ENCODE measurements at regions not wholly inside any gene's neighbourhood (a gene's known extent, or its start where the extent isn't known, plus 50 kb on each side); places are given as distances from the start of the nearest gene placed in this dataset.

DNA sequence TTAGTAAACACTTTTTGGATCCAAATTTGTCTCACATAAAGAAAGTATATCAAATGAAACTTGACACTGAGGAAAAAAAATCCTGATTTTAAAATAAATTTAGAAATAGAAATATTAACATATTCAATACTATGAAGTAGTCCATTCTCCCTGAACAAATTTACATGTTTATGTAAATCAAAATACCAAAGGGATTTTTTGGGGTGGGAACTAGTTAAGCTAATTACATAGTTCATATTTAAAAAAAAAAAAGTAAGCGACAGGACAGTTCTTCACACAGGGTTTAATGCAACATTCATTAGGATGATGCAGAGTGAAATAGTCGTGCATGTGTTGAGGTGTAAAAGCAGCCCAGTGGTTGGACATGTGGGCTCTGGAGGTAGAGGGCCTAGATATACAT lies 433.5 kb upstream of the B3GALT2 start:
- no peak overlapping the region for H3K27ac ChIP-seq (ENCODE audit: low read depth, low read length)
- H3K9me2 ChIP-seq (ENCODE audit: insufficient read depth): no peaks in the 10 kb centered on the region
- intact Hi-C loops (cut with micrococcal nuclease): no loop called here
- no peak for TF ChIP-seq EZH2phosphoT487 (IDR thresholded peaks at IDR 0.05; ENCODE audit: borderline replicate concordance)
- TF ChIP-seq, protein P1, sequence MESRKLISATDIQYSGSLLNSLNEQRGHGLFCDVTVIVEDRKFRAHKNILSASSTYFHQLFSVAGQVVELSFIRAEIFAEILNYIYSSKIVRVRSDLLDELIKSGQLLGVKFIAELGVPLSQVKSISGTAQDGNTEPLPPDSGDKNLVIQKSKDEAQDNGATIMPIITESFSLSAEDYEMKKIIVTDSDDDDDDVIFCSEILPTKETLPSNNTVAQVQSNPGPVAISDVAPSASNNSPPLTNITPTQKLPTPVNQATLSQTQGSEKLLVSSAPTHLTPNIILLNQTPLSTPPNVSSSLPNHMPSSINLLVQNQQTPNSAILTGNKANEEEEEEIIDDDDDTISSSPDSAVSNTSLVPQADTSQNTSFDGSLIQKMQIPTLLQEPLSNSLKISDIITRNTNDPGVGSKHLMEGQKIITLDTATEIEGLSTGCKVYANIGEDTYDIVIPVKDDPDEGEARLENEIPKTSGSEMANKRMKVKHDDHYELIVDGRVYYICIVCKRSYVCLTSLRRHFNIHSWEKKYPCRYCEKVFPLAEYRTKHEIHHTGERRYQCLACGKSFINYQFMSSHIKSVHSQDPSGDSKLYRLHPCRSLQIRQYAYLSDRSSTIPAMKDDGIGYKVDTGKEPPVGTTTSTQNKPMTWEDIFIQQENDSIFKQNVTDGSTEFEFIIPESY (IDR thresholded peaks at IDR 0.05; ENCODE audit: extremely low read depth, insufficient replicate concordance, low read length): no peak
- TF ChIP-seq POLR2A (IDR thresholded peaks at IDR 0.05; ENCODE audit: borderline replicate concordance, extremely low read depth, insufficient read depth, insufficient read length): no peak
- TF ChIP-seq SIN3A (IDR thresholded peaks at IDR 0.05; ENCODE audit: low read depth): no peak
- TF ChIP-seq, protein P2, sequence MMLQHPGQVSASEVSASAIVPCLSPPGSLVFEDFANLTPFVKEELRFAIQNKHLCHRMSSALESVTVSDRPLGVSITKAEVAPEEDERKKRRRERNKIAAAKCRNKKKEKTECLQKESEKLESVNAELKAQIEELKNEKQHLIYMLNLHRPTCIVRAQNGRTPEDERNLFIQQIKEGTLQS (IDR thresholded peaks at IDR 0.05): no peak
- no peak for TF ChIP-seq JUND (IDR thresholded peaks at IDR 0.05)
- no peak for TF ChIP-seq FOSL1 (IDR thresholded peaks at IDR 0.05; ENCODE audit: low read depth)
- H3K79me2 ChIP-seq (ENCODE audit: insufficient read depth, low read length): no peaks in the 10 kb centered on the region
- H3K9ac ChIP-seq (ENCODE audit: low read length): no peak overlapping the region
- CTCF ChIA-PET: no interaction called here
- no peaks in the 10 kb centered on the region for H3K27me3 ChIP-seq (ENCODE audit: insufficient read depth, low read length)
- H3K4me2 ChIP-seq (ENCODE audit: low read length): no peak overlapping the region
- H3K36me3 ChIP-seq (ENCODE audit: control insufficient read depth in 1 of 2, insufficient read depth in 2 of 2, low read length in 2 of 2): no peaks in the 10 kb centered on the region
- no TSS peak for BruUV-seq (replicated peaks)
- RAD21 ChIA-PET (ENCODE audit: low non-redundant PET in 1 of 2, low total read pairs in 2 of 2, uncharacterized antibody in 2 of 2, unreplicated experiment in 2 of 2): no interaction called here
- H3K4me3 ChIP-seq (replicated peaks in 1 of 2; ENCODE audit: low read depth in 1 of 2, low read length in 2 of 2): no peak overlapping the region
- no peak for DNase-seq (ENCODE audit: low read depth, low spot score)
- no peaks in the 10 kb centered on the region for H3K9me3 ChIP-seq (ENCODE audit: control insufficient read depth in 1 of 2, insufficient read depth in 1 of 2, low read depth in 1 of 2, low read length in 2 of 2)
- H4K20me1 ChIP-seq (ENCODE audit: insufficient read depth): no peaks in the 10 kb centered on the region
- POLR2A ChIA-PET: no interaction called here
- H3K4me1 ChIP-seq (ENCODE audit: control insufficient read depth in 1 of 2, insufficient read depth in 2 of 2, low read length in 2 of 2): peaks cover 0 to 4% of the 10 kb centered on the region in 2 experiments; a peak in 2 of 4 replicates
- H2AFZ ChIP-seq (ENCODE audit: low read depth, low read length, poor library complexity, severe bottlenecking): no peak overlapping the region
- ATAC-seq: no peak

GRCh38 chr1:193614817-193615216 lies 428.4 kb upstream of the B3GALT2 start:
- no peak overlapping the region for H3K27ac ChIP-seq (ENCODE audit: low read depth, low read length)
- H3K4me2 ChIP-seq (ENCODE audit: low read length): peak overlapping the region; percentile 40
- H3K9me3 ChIP-seq (ENCODE audit: control insufficient read depth in 1 of 2, insufficient read depth in 1 of 2, low read depth in 1 of 2, low read length in 2 of 2): no peaks in the 10 kb centered on the region
- H3K9me2 ChIP-seq (ENCODE audit: insufficient read depth): no peaks in the 10 kb centered on the region
- peaks cover 0 to 11% of the 10 kb centered on the region in 2 experiments; a peak in 2 of 4 replicates for H3K4me1 ChIP-seq (ENCODE audit: control insufficient read depth in 1 of 2, insufficient read depth in 2 of 2, low read length in 2 of 2)
- no peak overlapping the region for H3K9ac ChIP-seq (ENCODE audit: low read length)
- no peaks in the 10 kb centered on the region for H4K20me1 ChIP-seq (ENCODE audit: insufficient read depth)
- POLR2A ChIA-PET: no interaction called here
- no TSS peak for BruUV-seq (replicated peaks)
- H3K4me3 ChIP-seq (replicated peaks in 1 of 2; ENCODE audit: low read depth in 1 of 2, low read length in 2 of 2): no peak overlapping the region
- RAD21 ChIA-PET (ENCODE audit: low non-redundant PET in 1 of 2, low total read pairs in 2 of 2, uncharacterized antibody in 2 of 2, unreplicated experiment in 2 of 2): no interaction called here
- ATAC-seq (no peak), DNase-seq (ENCODE audit: low read depth, low spot score) (peak; percentile 37)
- no peaks in the 10 kb centered on the region for H3K79me2 ChIP-seq (ENCODE audit: insufficient read depth, low read length)
- CTCF ChIA-PET: no interaction called here
- no peaks in the 10 kb centered on the region for H3K36me3 ChIP-seq (ENCODE audit: control insufficient read depth in 1 of 2, insufficient read depth in 2 of 2, low read length in 2 of 2)
- no peaks in the 10 kb centered on the region for H3K27me3 ChIP-seq (ENCODE audit: insufficient read depth, low read length)
- H2AFZ ChIP-seq (ENCODE audit: low read depth, low read length, poor library complexity, severe bottlenecking): peak overlapping the region; percentile 86
- intact Hi-C loops (cut with micrococcal nuclease): no loop called here
- TF ChIP-seq YY1 (IDR thresholded peaks at IDR 0.05; ENCODE audit: extremely low read depth, insufficient replicate concordance, low read depth, low read length): no peak
- no peak for TF ChIP-seq POLR2A (IDR thresholded peaks at IDR 0.05; ENCODE audit: borderline replicate concordance, extremely low read depth, insufficient read depth, insufficient read length)
- TF ChIP-seq FOSL1 (IDR thresholded peaks at IDR 0.05; ENCODE audit: low read depth): no peak
- no peak for TF ChIP-seq CEBPB (IDR thresholded peaks at IDR 0.05; ENCODE audit: low read depth)
- TF ChIP-seq ELF1 (IDR thresholded peaks at IDR 0.05; ENCODE audit: borderline replicate concordance, low read depth): no peak
- TF ChIP-seq, protein P1 (IDR thresholded peaks at IDR 0.05; ENCODE audit: extremely low read depth, insufficient replicate concordance, low read length): no peak
- TF ChIP-seq, protein P3, sequence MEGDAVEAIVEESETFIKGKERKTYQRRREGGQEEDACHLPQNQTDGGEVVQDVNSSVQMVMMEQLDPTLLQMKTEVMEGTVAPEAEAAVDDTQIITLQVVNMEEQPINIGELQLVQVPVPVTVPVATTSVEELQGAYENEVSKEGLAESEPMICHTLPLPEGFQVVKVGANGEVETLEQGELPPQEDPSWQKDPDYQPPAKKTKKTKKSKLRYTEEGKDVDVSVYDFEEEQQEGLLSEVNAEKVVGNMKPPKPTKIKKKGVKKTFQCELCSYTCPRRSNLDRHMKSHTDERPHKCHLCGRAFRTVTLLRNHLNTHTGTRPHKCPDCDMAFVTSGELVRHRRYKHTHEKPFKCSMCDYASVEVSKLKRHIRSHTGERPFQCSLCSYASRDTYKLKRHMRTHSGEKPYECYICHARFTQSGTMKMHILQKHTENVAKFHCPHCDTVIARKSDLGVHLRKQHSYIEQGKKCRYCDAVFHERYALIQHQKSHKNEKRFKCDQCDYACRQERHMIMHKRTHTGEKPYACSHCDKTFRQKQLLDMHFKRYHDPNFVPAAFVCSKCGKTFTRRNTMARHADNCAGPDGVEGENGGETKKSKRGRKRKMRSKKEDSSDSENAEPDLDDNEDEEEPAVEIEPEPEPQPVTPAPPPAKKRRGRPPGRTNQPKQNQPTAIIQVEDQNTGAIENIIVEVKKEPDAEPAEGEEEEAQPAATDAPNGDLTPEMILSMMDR (IDR thresholded peaks at IDR 0.05 in 2 of 3, conservative IDR thresholded peaks at IDR 0.05 in 1 of 3; ENCODE audit: borderline replicate concordance in 1 of 3, insufficient read depth in 1 of 3, low read depth in 2 of 3, low read length in 2 of 3): no peak
- no peak for TF ChIP-seq TCF7L2 (IDR thresholded peaks at IDR 0.05; ENCODE audit: borderline replicate concordance, extremely low read depth, insufficient read depth, insufficient read length)
- TF ChIP-seq RAD21 (IDR thresholded peaks at IDR 0.05; ENCODE audit: low read depth): 0 out of 2 replicates have a peak, but pooled peaks have one; percentile 6
- TF ChIP-seq EZH2 (IDR thresholded peaks at IDR 0.05): no peak

Data from HCT116 (cell line).